Breast epithelium (tissue), 3 donors: ENCODE measurements at regions not wholly inside any gene's neighbourhood (a gene's known extent, or its start where the extent isn't known, plus 50 kb on each side); places are given as distances from the start of the nearest gene placed in this dataset.

Experiments
- CTCF ChIP-seq, 3 donors: fragments of 450-650 bp; IDR thresholded peaks; one replicate each; pipeline ENCODE4 v1.5.1; 2016 to 2017; ENCODE audit warnings: antibody characterized with exemption in 3 of 3, mild to moderate bottlenecking in 3 of 3, moderate library complexity in 3 of 3
- POLR2AphosphoS5 ChIP-seq, 3 donors: sonication (generic); formaldehyde crosslinking; IDR thresholded peaks; one replicate each; pipeline ENCODE4 v1.6.1; 2017; ENCODE audit warnings: antibody characterized with exemption in 3 of 3

- TF ChIP-seq CTCF (IDR thresholded peaks at IDR 0.05) (no peak), POLR2AphosphoS5 (IDR thresholded peaks at IDR 0.05) (no peak)
Observed at GRCh38 chr3:102336130-102336529, 98.7 kb upstream of the ZPLD1 start.
